ENCODE measurements at regions not wholly inside any gene's neighbourhood (a gene's known extent, or its start where the extent isn't known, plus 50 kb on each side); places are given as distances from the start of the nearest gene placed in this dataset.

- H3K4me1 Mint-ChIP-seq (ENCODE audit: unreplicated experiment): no peaks in the 10 kb centered on the region
Observed at GRCh38 chr5:111639912-111640311, 117.1 kb downstream of the NREP start.

GRCh38 chr5:111636736-111637135 is 120.3 kb downstream of the NREP start:
- Mint-ChIP-seq H3K27me3 (no peaks in the 10 kb centered on the region), H3K36me3 (peaks cover 3% of the 10 kb centered on the region), H3K4me3 (no peak overlapping the region), H3K27ac (no peak overlapping the region), H3K4me1 (ENCODE audit: unreplicated experiment) (no peaks in the 10 kb centered on the region), H3K9me3 (no peaks in the 10 kb centered on the region)
- no peak for DNase-seq (ENCODE audit: extremely low spot score, unreplicated experiment)
- TF ChIP-seq, protein P1, sequence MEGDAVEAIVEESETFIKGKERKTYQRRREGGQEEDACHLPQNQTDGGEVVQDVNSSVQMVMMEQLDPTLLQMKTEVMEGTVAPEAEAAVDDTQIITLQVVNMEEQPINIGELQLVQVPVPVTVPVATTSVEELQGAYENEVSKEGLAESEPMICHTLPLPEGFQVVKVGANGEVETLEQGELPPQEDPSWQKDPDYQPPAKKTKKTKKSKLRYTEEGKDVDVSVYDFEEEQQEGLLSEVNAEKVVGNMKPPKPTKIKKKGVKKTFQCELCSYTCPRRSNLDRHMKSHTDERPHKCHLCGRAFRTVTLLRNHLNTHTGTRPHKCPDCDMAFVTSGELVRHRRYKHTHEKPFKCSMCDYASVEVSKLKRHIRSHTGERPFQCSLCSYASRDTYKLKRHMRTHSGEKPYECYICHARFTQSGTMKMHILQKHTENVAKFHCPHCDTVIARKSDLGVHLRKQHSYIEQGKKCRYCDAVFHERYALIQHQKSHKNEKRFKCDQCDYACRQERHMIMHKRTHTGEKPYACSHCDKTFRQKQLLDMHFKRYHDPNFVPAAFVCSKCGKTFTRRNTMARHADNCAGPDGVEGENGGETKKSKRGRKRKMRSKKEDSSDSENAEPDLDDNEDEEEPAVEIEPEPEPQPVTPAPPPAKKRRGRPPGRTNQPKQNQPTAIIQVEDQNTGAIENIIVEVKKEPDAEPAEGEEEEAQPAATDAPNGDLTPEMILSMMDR (conservative IDR thresholded peaks at IDR 0.05): no peak

More at GRCh38 chr5:111639912-111640311, 117.1 kb downstream of the NREP start:
- TF ChIP-seq, protein P1 (conservative IDR thresholded peaks at IDR 0.05): no peak
- peaks cover 3% of the 10 kb centered on the region for H3K36me3 Mint-ChIP-seq
- no peak for DNase-seq (ENCODE audit: extremely low spot score, unreplicated experiment)
- no peaks in the 10 kb centered on the region for H3K27me3 Mint-ChIP-seq
- H3K27ac Mint-ChIP-seq: no peak overlapping the region
- H3K9me3 Mint-ChIP-seq: no peaks in the 10 kb centered on the region
- H3K4me3 Mint-ChIP-seq: no peak overlapping the region

DNA sequence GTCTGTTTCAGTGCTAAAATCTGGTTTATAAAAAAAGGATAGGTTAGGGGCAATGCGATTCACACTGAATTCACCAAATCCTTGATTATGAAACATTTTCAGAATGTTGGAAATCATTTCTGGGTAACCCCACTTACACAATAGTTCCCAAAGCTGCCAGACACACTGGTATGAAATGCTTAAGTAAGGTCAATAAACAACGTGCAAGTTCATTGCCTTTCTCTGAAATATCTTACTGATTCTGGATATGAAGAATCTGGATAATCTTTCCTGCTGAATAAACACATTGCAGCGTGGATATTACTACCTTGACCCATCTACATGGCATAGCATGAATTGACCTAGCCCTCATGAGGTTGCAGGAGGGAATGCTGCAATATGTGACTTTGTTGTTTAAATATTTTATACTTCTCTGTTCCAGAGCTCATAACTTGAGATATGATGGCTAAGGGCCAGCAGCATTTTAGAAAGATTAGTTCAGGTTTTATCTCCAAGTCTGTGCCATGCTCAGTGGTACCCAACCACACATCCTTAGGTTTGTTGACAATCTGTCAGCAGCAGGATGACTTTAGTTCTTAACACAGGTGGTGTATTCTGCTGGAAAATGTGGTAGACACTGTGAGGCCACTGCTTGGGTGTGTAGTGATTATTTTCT is 121.0 kb downstream of the NREP start:
- TF ChIP-seq, protein P1 (conservative IDR thresholded peaks at IDR 0.05): no peak
- Mint-ChIP-seq H3K4me1 (ENCODE audit: unreplicated experiment) (no peaks in the 10 kb centered on the region), H3K4me3 (no peak overlapping the region), H3K36me3 (peaks cover 3% of the 10 kb centered on the region), H3K9me3 (no peaks in the 10 kb centered on the region), H3K27me3 (no peaks in the 10 kb centered on the region), H3K27ac (no peak overlapping the region)
- no peak for DNase-seq (ENCODE audit: extremely low spot score, unreplicated experiment)

GRCh38 chr5:111635151-111635902 is 121.7 kb downstream of the NREP start:
- Mint-ChIP-seq H3K9me3 (no peaks in the 10 kb centered on the region), H3K27me3 (no peaks in the 10 kb centered on the region), H3K4me3 (no peak overlapping the region), H3K36me3 (peaks cover 3% of the 10 kb centered on the region), H3K4me1 (ENCODE audit: unreplicated experiment) (no peaks in the 10 kb centered on the region), H3K27ac (no peak overlapping the region)
- TF ChIP-seq, protein P1 (conservative IDR thresholded peaks at IDR 0.05): no peak
- DNase-seq (ENCODE audit: extremely low spot score, unreplicated experiment): no peak

- H3K4me3 Mint-ChIP-seq: no peak overlapping the region
Observed at GRCh38 chr5:111631328-111631727, 119.0 kb upstream of the STARD4 start.

More at GRCh38 chr5:111631328-111631727, 119.0 kb upstream of the STARD4 start:
- Mint-ChIP-seq H3K27me3 (no peaks in the 10 kb centered on the region), H3K36me3 (no peaks in the 10 kb centered on the region), H3K27ac (no peak overlapping the region), H3K9me3 (peaks cover 7% of the 10 kb centered on the region), H3K4me1 (ENCODE audit: unreplicated experiment) (no peaks in the 10 kb centered on the region)
- TF ChIP-seq, protein P1 (conservative IDR thresholded peaks at IDR 0.05): no peak
- DNase-seq (ENCODE audit: extremely low spot score, unreplicated experiment): no peak

Measured in type B pancreatic cell (in vitro differentiated cells).